ENCODE measurements at regions not wholly inside any gene's neighbourhood (a gene's known extent, or its start where the extent isn't known, plus 50 kb on each side); places are given as distances from the start of the nearest gene placed in this dataset.
"Not testable (repeated sequence)": the region's sequence is repeated elsewhere in the genome, so short reads cannot be mapped to it uniquely, and the experiment has no call there.

GRCh38 chr22:11306933-11307518 is 4221.0 kb upstream of the OR11H1 start:
- H3K4me1 ChIP-seq; H3K4me3 ChIP-seq; H3K27me3 ChIP-seq; intact Hi-C loops (cut with DNase I; ENCODE audit: low total_unique reads); H3K27ac ChIP-seq; H3K36me3 ChIP-seq; DNase-seq: not testable (repeated sequence)
- peaks cover 9 to 92% (median 77%) of the 10 kb centered on the region in 4 donors for H3K9me3 ChIP-seq
- 61 to 79% (median 73%) methylated on average over 6 of the region's 6 CpGs for WGBS, 5 donors

- DNase-seq = no peak
- Histone ChIP-seq H3K4me1 (no peaks in the 10 kb centered on the region), H3K27me3 (no peaks in the 10 kb centered on the region), H3K9me3 (peaks cover 9 to 91% (median 76%) of the 10 kb centered on the region in 4 donors), H3K27ac (no peak overlapping the region), H3K36me3 (no peaks in the 10 kb centered on the region), H3K4me3 (no peak overlapping the region)
- 82 to 89% (median 86%) methylated on average over 16 of the region's 16 CpGs for WGBS, 5 donors
- TF ChIP-seq POLR2AphosphoS5 (IDR thresholded peaks at IDR 0.05) = no peak
- TF ChIP-seq CTCF (IDR thresholded peaks at IDR 0.05) = no peak
- no peak for TF ChIP-seq POLR2A (IDR thresholded peaks at IDR 0.05)
- TF ChIP-seq EP300 (IDR thresholded peaks at IDR 0.05) = no peak
- intact Hi-C loops (cut with DNase I; ENCODE audit: low total_unique reads) = no loop called here
These were observed 4220.0 kb upstream of the OR11H1 start for GRCh38 chr22:11307998-11308397.

- DNase-seq; intact Hi-C loops (cut with DNase I; ENCODE audit: low total_unique reads); H3K4me3 ChIP-seq; H3K36me3 ChIP-seq; H3K27me3 ChIP-seq; H3K4me1 ChIP-seq; H3K27ac ChIP-seq: not testable (repeated sequence)
- 60 to 64% (median 62%) methylated on average over 4 of the region's 4 CpGs for WGBS, 5 donors
- H3K9me3 ChIP-seq = peaks cover 9 to 89% (median 78%) of the 10 kb centered on the region in 4 donors
These were observed 4218.2 kb upstream of the OR11H1 start for GRCh38 chr22:11309777-11310176.

- H3K4me3 ChIP-seq; H3K4me1 ChIP-seq; DNase-seq; H3K27me3 ChIP-seq; H3K36me3 ChIP-seq; intact Hi-C loops (cut with DNase I; ENCODE audit: low total_unique reads); H3K27ac ChIP-seq: not testable (repeated sequence)
- WGBS, 5 donors = 42 to 51% (median 48%) methylated on average over 3 of the region's 3 CpGs
- peaks cover 6 to 80% (median 71%) of the 10 kb centered on the region in 4 donors for H3K9me3 ChIP-seq
These were observed 4217.3 kb upstream of the OR11H1 start for GRCh38 chr22:11310647-11311046.

- H3K36me3 ChIP-seq; DNase-seq; intact Hi-C loops (cut with DNase I; ENCODE audit: low total_unique reads); H3K4me3 ChIP-seq; H3K4me1 ChIP-seq; H3K27ac ChIP-seq; H3K27me3 ChIP-seq: not testable (repeated sequence)
- peaks cover 0 to 65% (median 53%) of the 10 kb centered on the region in 4 donors for H3K9me3 ChIP-seq
- 56 to 62% (median 61%) methylated on average over 7 of the region's 7 CpGs for WGBS, 5 donors
These were observed 4215.4 kb upstream of the OR11H1 start for GRCh38 chr22:11312640-11313039.

GRCh38 chr22:11313040-11313759 is 4214.8 kb upstream of the OR11H1 start:
- H3K9me3 ChIP-seq = peaks cover 0 to 60% (median 51%) of the 10 kb centered on the region in 4 donors
- intact Hi-C loops (cut with DNase I; ENCODE audit: low total_unique reads); DNase-seq; H3K27me3 ChIP-seq; H3K4me1 ChIP-seq; H3K27ac ChIP-seq; H3K36me3 ChIP-seq; H3K4me3 ChIP-seq: not testable (repeated sequence)
- whole genome bisulfite sequencing, 5 donors = 29 to 41% (median 40%) methylated on average over 5 of the region's 5 CpGs

- intact Hi-C loops (cut with DNase I; ENCODE audit: low total_unique reads); DNase-seq; H3K27me3 ChIP-seq; H3K27ac ChIP-seq; H3K36me3 ChIP-seq; H3K4me3 ChIP-seq; H3K4me1 ChIP-seq: not testable (repeated sequence)
- peaks cover 4 to 33% (median 20%) of the 10 kb centered on the region in 4 donors for H3K9me3 ChIP-seq
- WGBS, 5 donors = 71 to 75% (median 73%) methylated on average over 18 of the region's 18 CpGs
These were observed 4209.4 kb upstream of the OR11H1 start for GRCh38 chr22:11318633-11319032.

GRCh38 chr22:11324439-11325037 is 4203.5 kb upstream of the OR11H1 start:
- H3K36me3 ChIP-seq; intact Hi-C loops (cut with DNase I; ENCODE audit: low total_unique reads); H3K27me3 ChIP-seq; DNase-seq; H3K4me1 ChIP-seq; H3K4me3 ChIP-seq; H3K27ac ChIP-seq: not testable (repeated sequence)
- peaks cover 8 to 60% (median 42%) of the 10 kb centered on the region in 4 donors for H3K9me3 ChIP-seq
- 67 to 71% (median 70%) methylated on average over 15 of the region's 15 CpGs for WGBS, 5 donors

Data from stomach (tissue), 8 donors.